Body of pancreas (tissue), 4 donors: ENCODE measurements at regions not wholly inside any gene's neighbourhood (a gene's known extent, or its start where the extent isn't known, plus 50 kb on each side); places are given as distances from the start of the nearest gene placed in this dataset.

Experiments
- ATAC-seq: fragments of 150-250 bp; one replicate; pipeline ENCODE4 v1.9.1; 2016
- DNase-seq, 4 donors: peaks; one replicate each; pipeline ENCODE4 v3.0.0-alpha.2; 2019
- H3K27ac ChIP-seq, 4 donors: fragments of 200-600 bp; sonication (generic); 1 replicate in 3 of 4; 2 replicates in 1 of 4; pipeline versions ENCODE4 v1.5.1 to v1.6.1; 2016 to 2019; ENCODE audit warnings: mild to moderate bottlenecking in 1 of 4, mixed read lengths in 1 of 4, moderate library complexity in 1 of 4
- H3K27me3 ChIP-seq, 2 donors: fragments of 200-600 bp; sonication (generic); one replicate each; pipeline ENCODE4 v1.6.0; 2016; ENCODE audit warnings: mild to moderate bottlenecking in 1 of 2
- H3K36me3 ChIP-seq, 2 donors: fragments of 200-600 bp; sonication (generic); replicated peaks in 1 of 2; 2 replicates each; pipeline ENCODE4 v1.5.1; 2016; ENCODE audit warnings: low read depth in 2 of 2; ENCODE audit not compliant: insufficient read depth in 1 of 2
- H3K4me1 ChIP-seq: fragments of 200-600 bp; sonication (generic); one replicate; pipeline ENCODE4 v1.6.0; 2016
- H3K4me3 ChIP-seq, 2 donors: fragments of 200-600 bp; sonication (generic); 1 replicate in 1 of 2; 2 replicates in 1 of 2; pipeline ENCODE4 v1.5.1; 2016 to 2019
- H3K9me3 ChIP-seq, 3 donors: fragments of 200-600 bp; sonication (generic); 1 replicate in 2 of 3; 2 replicates in 1 of 3; pipeline ENCODE4 v1.5.1; 2016
- CTCF ChIP-seq, 7 experiments: fragments of 450-650 bp in 4 of 7; fragments of 200-600 bp in 3 of 7; sonication (generic) in 3 of 7; IDR thresholded peaks; one replicate each; pipeline ENCODE4 v1.5.1; 2016 to 2019; ENCODE audit warnings: antibody characterized with exemption in 7 of 7
- POLR2A ChIP-seq, 3 donors: fragments of 450-650 bp; IDR thresholded peaks; one replicate each; pipeline ENCODE4 v1.6.1; 2016; ENCODE audit warnings: antibody characterized with exemption in 3 of 3, mild to moderate bottlenecking in 2 of 3
- WGBS, 2 donors: methylation state at CpG; one replicate each; pipeline ENCODE4 v1.1.5; 2017; 5-methylcytosine and 5-hydroxymethylcytosine counted together
- intact Hi-C: fragments of 100-400 bp; cut with DNase I; formaldehyde crosslinking; loops from one replicate; pipeline ENCODE4 v1.15.1; 2023

- H3K9me3 ChIP-seq: no peaks in the 10 kb centered on the region
- no peak overlapping the region for H3K4me3 ChIP-seq
- no peak for DNase-seq
- H3K4me1 ChIP-seq: peaks cover 17% of the 10 kb centered on the region
- TF ChIP-seq CTCF (IDR thresholded peaks at IDR 0.05): no peak
- no peak for TF ChIP-seq POLR2A (IDR thresholded peaks at IDR 0.05)
- H3K27ac ChIP-seq: no peak overlapping the region
- WGBS, 2 donors: 79 to 85% methylated on average over 17 to 21 of the region's 21 CpGs
- H3K27me3 ChIP-seq: no peaks in the 10 kb centered on the region
- no peaks in the 10 kb centered on the region for H3K36me3 ChIP-seq
- intact Hi-C loops: no loop called here
- ATAC-seq: no peak
These were observed 138.1 kb upstream of the C14orf180 start for GRCh38 chr14:104441275-104442106.

GRCh38 chr14:104442107-104442551 lies 137.4 kb upstream of the C14orf180 start:
- intact Hi-C loops: no loop called here
- ATAC-seq (no peak), DNase-seq (no peak)
- TF ChIP-seq CTCF (IDR thresholded peaks at IDR 0.05): no peak
- no peak for TF ChIP-seq POLR2A (IDR thresholded peaks at IDR 0.05)
- H3K4me1 ChIP-seq: peaks cover 11% of the 10 kb centered on the region
- H3K27me3 ChIP-seq: no peaks in the 10 kb centered on the region
- WGBS, 2 donors: 79 to 84% methylated on average over 12 to 15 of the region's 19 CpGs
- H3K36me3 ChIP-seq: no peaks in the 10 kb centered on the region
- H3K4me3 ChIP-seq: no peak overlapping the region
- no peaks in the 10 kb centered on the region for H3K9me3 ChIP-seq
- H3K27ac ChIP-seq: no peak overlapping the region

- 69 to 75% methylated on average over 4 to 11 of the region's 14 CpGs for WGBS, 2 donors
- intact Hi-C loops: no loop called here
These were observed 136.8 kb upstream of the C14orf180 start for GRCh38 chr14:104442631-104443390.

GRCh38 chr14:104443391-104444158 lies 136.0 kb upstream of the C14orf180 start:
- H3K36me3 ChIP-seq: no peaks in the 10 kb centered on the region
- no peak for ATAC-seq
- intact Hi-C loops: no loop called here
- TF ChIP-seq CTCF (IDR thresholded peaks at IDR 0.05): no peak
- TF ChIP-seq POLR2A (IDR thresholded peaks at IDR 0.05): no peak
- H3K27ac ChIP-seq: no peak overlapping the region
- no peak for DNase-seq
- H3K9me3 ChIP-seq: peaks cover 0 to 6% (median 0%) of the 10 kb centered on the region in 3 donors
- no peak overlapping the region for H3K4me3 ChIP-seq
- H3K4me1 ChIP-seq: no peaks in the 10 kb centered on the region
- 59 to 79% methylated on average over 4 to 12 of the region's 13 CpGs for WGBS, 2 donors
- no peaks in the 10 kb centered on the region for H3K27me3 ChIP-seq

More at GRCh38 chr14:104442631-104443390, 136.8 kb upstream of the C14orf180 start:
- no peaks in the 10 kb centered on the region for H3K27me3 ChIP-seq
- peaks cover 5% of the 10 kb centered on the region for H3K4me1 ChIP-seq
- DNase-seq (no peak), ATAC-seq (no peak)
- no peak overlapping the region for H3K4me3 ChIP-seq
- no peaks in the 10 kb centered on the region for H3K36me3 ChIP-seq
- H3K27ac ChIP-seq: no peak overlapping the region
- TF ChIP-seq POLR2A (IDR thresholded peaks at IDR 0.05): no peak
- no peak for TF ChIP-seq CTCF (IDR thresholded peaks at IDR 0.05)
- H3K9me3 ChIP-seq: no peaks in the 10 kb centered on the region
